NB4 (cell line): ENCODE measurements at regions not wholly inside any gene's neighbourhood (a gene's known extent, or its start where the extent isn't known, plus 50 kb on each side); places are given as distances from the start of the nearest gene placed in this dataset.

Source experiments
- DNase-seq: peaks from one replicate; pipeline ENCODE4 v3.0.0; 2010; ENCODE audit warnings: low read depth
- H3K4me3 ChIP-seq: one replicate; pipeline ENCODE4 v1.5.1; 2011; ENCODE audit warnings: mild to moderate bottlenecking, low read depth, low read length, moderate library complexity
- MAX ChIP-seq: IDR thresholded peaks from 2 replicates; pipeline ENCODE4 v1.6.1; 2011; ENCODE audit warnings: low read depth, low read length
- MYC ChIP-seq: IDR thresholded peaks from 2 replicates; pipeline ENCODE4 v1.6.1; 2011; ENCODE audit warnings: low read depth, low read length
- POLR2A ChIP-seq: IDR thresholded peaks from 2 replicates; pipeline ENCODE4 v1.6.1; 2011; ENCODE audit warnings: mild to moderate bottlenecking; ENCODE audit not compliant: insufficient read length; ENCODE audit errors: extremely low read depth
- TF ChIP-seq, protein P1 (sequence below): IDR thresholded peaks from one replicate; pipeline ENCODE4 v1.5.1; 2012; ENCODE audit warnings: low read depth, low read length

GRCh38 chr5:110335361-110336066 is 391.0 kb downstream of the TMEM232 start:
- no peak for DNase-seq
- TF ChIP-seq, protein P1, sequence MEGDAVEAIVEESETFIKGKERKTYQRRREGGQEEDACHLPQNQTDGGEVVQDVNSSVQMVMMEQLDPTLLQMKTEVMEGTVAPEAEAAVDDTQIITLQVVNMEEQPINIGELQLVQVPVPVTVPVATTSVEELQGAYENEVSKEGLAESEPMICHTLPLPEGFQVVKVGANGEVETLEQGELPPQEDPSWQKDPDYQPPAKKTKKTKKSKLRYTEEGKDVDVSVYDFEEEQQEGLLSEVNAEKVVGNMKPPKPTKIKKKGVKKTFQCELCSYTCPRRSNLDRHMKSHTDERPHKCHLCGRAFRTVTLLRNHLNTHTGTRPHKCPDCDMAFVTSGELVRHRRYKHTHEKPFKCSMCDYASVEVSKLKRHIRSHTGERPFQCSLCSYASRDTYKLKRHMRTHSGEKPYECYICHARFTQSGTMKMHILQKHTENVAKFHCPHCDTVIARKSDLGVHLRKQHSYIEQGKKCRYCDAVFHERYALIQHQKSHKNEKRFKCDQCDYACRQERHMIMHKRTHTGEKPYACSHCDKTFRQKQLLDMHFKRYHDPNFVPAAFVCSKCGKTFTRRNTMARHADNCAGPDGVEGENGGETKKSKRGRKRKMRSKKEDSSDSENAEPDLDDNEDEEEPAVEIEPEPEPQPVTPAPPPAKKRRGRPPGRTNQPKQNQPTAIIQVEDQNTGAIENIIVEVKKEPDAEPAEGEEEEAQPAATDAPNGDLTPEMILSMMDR: no peak
- TF ChIP-seq MYC (no peak), MAX (no peak), POLR2A (no peak)
- no peak overlapping the region for H3K4me3 ChIP-seq

DNA sequence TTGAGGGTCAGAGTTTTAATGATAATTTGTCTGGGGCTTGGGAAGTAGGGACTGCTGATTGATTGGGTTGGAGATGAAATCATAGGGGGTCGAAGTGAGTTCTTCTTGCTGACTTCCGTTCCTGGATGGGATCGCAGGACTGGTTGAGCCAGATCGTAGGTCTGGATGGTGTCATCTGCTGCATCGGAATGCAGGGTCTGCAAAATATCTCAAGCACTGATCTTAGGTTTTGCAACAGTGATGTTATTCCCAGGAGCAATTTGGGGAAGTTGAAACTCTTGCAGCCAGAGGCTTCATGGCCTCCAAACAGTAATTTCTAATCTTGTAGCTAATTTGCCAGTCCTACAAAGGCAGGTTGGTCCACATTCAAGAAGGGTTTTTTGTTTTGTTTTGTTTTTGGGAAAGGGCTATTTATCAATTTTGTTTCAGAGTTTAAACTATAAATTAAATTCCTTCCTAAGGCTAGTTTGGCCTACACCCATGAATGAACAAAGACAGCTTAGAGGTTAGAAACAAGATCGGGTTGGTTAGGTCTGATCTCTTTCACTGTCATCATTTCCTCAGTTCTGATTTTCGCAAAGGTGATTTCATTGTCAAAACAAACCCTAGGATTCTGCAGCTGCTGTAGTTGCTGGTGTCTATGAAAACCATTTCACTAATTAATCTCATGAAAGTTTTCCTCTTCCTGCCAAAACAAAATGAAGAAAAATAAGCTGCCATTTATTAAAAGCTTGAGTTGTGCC is 388.0 kb downstream of the TMEM232 start:
- H3K4me3 ChIP-seq: no peak overlapping the region
- TF ChIP-seq MYC: no peak
- TF ChIP-seq POLR2A: no peak
- TF ChIP-seq MAX: no peak
- TF ChIP-seq, protein P1: no peak
- DNase-seq: peak; percentile 19

DNA sequence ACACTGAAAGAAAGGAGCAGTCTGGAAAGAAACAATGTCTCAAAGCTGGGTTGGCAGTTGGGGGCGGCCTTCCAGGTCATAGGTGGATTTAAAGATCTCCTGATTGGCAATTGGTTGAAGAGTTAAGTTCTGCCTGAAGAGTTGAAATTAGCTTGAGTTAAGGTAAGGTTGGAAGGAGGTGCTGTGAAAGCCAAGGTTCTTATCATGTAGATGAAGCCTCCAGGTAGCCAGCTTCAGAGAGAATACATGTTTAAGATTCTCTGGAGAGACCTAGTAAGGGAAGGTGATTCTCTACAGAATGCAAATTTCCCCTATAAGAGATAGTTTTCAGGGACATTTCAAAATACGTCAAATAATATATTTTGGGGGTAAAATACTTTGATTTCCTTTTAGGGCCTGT is 387.1 kb downstream of the TMEM232 start:
- no peak for DNase-seq
- TF ChIP-seq MAX: no peak
- no peak for TF ChIP-seq POLR2A
- no peak for TF ChIP-seq MYC
- TF ChIP-seq, protein P1: no peak
- H3K4me3 ChIP-seq: no peak overlapping the region

DNA sequence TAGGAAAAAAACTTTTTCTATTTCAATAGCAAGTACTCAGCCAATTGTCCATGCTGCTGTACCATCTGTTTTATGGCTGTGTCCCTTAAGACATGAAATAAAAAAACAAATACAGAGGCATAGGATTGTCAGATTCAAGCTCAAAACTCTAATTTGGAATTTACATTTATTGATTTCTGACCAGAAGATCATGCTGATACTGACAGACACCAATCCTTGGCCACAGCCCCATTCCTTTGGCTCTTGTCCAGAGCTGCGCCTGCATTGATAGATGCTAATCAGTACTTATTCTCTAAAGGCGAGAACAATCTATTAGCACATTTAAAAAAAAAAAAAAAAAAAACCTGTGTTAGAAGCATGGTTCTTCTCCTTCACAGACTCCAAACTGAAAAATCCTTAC is 384.6 kb downstream of the TMEM232 start:
- no peak for DNase-seq
- TF ChIP-seq POLR2A: no peak
- TF ChIP-seq, protein P1: no peak
- no peak for TF ChIP-seq MAX
- TF ChIP-seq MYC: no peak
- H3K4me3 ChIP-seq: no peak overlapping the region

- TF ChIP-seq, protein P1: no peak
- TF ChIP-seq MAX: no peak
- TF ChIP-seq POLR2A: no peak
- no peak for TF ChIP-seq MYC
- DNase-seq: no peak
Measured at GRCh38 chr5:110342683-110343082, 383.8 kb downstream of the TMEM232 start.

More at GRCh38 chr5:110342683-110343082, 383.8 kb downstream of the TMEM232 start:
- H3K4me3 ChIP-seq: no peak overlapping the region
